SW 1271 (cell line): ENCODE measurements at regions not wholly inside any gene's neighbourhood (a gene's known extent, or its start where the extent isn't known, plus 50 kb on each side); places are given as distances from the start of the nearest gene placed in this dataset.
"Not testable (repeated sequence)": the region's sequence is repeated elsewhere in the genome, so short reads cannot be mapped to it uniquely, and the experiment has no call there.

Experiments
- DNase-seq, 2 experiments: peaks; one replicate each; lab custom pipeline; 2025; lab: John Stamatoyannopoulos, UW

DNA sequence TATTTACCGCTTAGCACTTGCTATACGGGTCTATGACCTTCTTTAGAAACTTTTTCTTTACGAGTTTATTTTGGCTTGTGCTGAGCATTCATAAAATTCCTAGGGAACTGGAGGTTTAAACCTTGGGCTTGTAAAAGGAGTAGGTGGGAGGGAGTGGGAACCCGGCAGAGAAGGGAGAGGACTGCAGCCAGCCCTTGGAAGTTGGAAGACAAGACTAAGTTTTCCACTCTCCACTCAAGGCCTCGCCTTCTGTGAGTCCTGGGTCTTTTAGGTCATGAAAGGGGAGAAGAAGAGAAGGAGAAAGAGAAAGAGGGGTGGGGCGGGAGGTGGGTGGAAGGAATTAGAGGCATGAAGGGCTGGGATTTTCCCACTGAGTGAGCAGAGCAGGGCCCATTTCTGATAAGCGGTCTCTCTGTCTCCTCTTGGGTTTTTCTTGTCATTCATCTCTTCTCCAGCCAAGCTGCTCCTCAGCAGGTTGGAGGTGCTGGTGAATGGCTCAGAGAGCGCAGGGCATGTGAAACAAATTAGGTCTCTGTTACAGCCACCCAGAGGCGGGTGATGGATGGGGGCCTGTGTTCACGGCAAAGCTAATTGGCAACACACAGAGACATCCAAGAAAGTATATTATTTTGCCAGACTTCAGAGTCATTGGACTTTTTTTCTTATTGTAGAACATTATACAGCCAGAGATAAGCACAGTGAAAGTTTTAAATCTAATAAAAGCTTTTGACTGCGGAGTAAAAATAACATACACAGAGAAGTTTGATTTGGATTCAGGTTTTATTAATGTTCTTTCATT lies 247.3 kb downstream of the FOXD2 start:
- DNase-seq: no peak

DNA sequence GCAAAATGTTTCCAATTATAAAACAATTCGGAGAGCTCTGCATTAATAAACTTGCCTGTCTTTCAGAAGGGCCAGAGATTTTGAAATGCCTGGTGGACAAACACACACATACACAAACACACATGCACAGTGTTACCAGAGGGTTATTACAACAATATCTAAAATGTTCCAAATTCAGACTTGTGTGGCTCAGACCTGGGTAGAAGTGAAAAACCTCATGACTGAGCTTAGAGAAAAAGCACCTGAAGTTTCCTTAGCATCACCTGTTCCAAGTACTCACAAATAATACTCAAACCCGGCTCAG lies 247.9 kb downstream of the FOXD2 start:
- DNase-seq: no peak

DNA sequence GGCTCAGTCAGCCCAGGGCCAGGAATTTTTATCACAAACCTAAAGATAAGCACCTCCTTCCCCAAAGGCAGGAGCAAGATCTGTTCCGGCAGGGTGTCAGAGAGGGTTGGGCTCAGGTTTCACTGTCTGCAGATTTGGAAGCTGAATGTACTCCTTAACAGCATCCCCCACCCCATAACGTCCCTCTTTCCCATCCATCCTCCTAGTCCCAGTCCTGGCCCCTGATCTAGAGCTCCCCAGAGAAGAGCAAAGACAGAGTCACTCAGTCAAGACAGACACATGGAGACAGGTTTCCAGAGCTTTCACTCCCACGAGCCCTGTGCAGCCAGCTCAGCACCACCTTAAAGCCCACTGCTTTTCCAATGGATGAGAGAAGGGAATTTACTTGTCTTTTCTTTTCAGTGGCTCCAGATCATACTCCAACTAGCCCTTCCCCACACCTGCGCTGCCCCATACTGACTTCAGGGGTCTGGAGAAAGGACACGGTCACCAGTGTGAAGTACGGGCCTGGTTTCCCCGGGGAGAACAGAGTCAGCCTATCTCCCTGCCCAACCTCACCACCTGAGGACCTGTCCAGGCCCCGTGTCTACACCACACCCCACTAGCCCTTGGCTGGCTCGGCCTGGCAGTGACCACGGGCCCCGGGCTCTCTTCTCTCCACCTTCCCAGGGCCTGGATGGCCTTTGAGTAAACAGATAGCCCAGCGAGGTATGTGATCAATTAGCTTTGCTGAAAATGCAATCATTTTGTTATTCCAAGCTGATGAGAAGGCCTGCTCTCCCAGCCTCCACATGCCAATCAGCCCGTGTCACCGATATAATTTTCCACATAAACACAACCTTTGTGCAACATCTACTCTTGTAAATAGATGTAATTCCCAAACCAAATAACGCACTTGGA lies 249.1 kb downstream of the FOXD2 start:
- DNase-seq: no peak

DNA sequence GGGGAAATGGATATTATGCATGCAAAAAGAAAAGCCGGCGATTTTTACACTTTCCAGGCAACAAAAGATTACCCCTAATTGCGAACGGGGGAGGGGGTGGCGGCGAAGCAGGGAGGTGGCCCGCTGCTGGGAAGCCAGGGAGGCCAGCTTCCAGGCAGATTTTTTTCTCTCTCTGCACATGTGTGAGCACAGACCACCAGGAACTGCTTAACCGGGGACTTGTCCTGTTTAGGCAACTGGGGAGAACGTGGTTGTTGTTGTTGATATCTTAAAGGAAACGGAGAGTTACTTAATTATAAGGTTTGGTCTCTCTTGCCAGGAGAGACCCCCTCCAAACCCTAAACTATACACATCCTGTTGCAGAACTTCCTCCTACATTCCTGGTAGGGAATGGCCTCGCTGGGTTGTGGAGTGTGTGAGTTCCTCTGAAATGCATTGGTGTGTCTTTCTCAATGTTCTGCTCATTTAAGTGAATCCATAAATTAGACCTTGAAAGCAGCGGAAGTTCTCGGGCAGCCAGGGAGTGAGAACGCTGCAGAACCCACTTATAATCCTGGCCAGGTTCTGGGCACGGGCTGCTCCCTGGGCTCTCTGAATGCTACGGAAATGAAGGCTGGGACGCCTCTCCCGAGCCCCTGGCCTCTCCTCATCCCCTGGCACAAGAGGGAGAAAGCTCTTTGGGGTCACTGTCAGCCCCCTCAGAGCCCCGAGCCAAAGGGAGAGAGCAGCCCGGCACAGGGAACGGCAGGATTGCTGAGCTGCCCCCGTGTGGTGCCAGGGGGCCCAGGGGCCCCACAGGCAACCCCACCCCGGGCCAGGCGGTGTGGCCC lies 250.0 kb downstream of the FOXD2 start:
- DNase-seq: no peak

DNA sequence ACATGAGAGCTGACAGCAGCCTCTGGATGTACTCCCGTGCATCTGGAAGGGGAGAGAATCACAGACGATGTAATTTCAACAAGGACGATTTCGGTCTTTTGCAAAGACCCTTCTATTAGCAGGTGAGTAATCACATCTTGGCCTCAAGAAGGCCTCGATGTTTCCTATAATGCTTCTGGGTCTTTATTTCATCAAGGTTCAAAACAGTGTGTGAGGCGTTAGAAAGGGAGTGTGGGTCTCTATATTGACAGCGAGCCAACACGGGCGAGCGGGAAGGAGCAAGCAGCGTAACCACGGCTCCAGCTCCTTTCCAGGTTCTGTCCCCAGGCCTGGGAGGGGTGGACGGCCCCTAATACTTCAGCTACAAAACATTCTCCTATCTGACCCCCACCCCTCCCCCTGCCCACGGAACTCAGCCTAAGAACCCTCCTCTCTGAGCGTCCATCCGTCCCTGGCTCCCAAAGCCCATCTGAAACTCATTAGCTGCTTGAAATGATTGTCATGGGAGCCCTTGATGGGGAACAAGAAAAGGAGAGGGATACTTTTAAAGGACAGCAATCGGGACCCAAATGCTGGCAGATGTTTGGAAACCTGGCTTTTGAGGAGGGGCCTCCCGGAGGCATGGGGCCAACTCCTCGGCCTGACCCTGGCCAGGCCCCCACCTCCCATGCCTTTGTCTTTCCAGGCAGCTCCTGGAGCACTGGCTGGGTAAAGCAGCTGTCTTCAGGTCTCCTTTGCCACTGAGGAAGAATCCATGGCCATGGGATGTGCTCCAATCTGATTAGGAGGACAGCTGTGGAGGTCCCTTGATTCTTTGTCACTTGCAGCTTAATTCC lies 250.8 kb downstream of the FOXD2 start:
- DNase-seq: no peak

DNA sequence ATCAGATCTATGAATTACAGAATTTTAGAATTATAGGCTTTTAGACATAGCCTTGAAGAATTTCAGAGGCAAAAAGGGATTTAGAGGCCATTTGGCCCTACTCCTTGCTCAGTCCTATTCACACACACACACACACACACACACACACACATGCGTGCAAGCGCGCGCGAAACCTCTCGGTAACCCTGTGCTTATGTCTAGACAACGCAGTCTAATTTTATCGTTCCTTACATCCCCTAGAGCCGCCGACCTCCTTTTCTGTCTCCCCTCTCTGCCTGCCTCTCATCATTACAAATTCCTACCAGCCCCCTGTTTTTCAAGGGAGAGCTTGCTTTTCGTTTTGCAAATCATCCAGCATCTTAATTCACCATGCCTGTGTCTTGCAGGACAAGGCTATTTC lies 252.1 kb downstream of the FOXD2 start:
- no peak for DNase-seq

DNA sequence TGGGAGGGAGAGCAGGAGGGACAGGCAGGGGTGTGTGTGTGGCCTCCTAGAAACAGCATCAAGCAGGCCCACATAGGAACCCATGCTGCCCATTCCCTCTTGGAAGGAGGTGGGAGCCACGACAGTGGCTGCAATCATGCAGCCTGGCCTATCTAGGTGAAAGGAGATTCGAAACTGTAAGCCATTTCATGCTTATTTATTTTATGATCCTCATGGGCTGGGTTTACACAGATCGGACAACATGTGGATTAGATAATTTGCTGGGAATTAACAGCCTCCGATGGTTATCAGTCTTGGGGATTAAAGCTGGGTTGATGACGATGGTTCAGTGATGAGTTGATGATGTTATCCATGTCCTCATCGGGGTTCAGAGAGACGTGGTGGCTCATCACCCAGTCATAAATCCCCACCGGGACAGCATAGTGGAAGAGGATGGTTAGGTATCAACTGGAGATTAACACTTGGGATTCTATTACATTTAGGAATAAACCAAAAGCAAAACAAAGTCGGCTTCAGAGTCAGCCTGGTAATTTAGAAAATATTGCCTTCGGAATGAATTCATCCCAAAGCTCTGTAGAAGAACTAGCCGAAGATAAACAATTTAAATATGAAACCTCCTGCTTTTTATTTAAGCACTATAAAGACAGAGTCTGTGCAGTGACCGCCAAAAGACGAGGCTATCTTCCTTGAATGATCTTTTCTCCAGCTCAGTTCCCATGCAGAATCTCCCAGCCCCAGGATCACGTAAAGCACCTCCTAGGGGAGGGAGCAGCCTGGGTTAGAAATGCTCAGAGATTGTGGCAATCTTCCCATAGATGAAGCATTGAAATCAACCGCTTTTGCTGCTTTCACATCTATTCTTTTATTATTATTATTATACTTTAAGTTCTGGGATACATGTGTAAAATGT lies 252.8 kb downstream of the FOXD2 start:
- no peak for DNase-seq

DNA sequence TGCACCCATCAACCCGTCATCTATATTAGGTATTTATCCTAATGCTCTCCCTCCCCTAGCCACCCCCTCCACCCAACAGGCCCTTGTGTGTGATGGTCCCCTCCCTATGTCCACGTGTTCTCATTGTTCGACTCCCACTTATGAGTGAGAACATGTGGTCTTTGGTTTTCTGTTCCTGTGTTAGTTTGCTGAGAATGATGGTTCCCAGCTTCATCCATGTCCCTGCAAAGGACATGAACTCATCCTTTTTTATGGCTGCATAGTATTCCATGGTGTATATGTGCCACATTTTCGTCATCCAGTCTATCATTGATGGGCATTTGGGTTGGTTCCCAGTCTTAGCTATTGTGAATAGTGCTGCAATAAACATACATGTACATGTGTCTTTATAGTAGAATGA lies 253.4 kb downstream of the FOXD2 start:
- DNase-seq: not testable (repeated sequence)

DNA sequence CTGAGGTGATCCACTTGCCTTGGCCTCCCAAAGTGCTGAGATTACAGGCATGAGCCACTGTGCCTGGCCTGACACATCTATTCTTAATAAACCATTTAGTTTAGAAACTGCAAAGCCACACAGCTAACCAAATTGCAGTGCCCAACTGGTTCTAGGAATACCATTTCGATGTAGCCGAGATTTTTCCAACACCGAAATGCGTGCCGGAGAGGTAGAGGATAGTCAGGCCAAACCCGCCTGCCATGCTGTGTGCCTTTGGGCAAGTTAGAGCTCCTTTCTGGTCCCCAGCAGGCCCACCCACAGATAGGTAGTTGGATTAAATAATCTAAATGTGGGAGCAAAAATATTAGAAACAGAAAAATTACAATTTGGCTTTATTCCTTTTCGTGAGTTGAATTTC lies 254.4 kb downstream of the FOXD2 start:
- DNase-seq: no peak

DNA sequence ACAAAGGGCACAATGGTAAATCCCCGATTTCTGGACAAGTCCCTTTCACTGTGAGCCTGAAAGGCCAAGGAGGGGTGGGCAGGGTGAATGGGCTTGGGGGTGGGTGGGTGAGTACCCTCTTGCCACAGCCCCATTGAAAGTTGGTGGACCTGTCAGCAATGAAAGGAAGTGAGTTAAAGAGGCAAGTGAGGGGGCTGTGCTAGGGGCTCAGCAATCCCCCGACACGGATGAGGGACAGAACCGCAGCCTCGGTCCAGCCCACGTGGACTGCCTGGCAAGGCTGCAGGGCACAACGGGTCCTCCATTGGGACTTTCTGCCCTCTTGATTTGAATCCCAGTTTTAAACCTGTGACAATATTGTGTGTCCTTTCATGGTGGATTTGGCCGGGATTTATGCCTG lies 255.3 kb downstream of the FOXD2 start:
- DNase-seq: no peak

DNA sequence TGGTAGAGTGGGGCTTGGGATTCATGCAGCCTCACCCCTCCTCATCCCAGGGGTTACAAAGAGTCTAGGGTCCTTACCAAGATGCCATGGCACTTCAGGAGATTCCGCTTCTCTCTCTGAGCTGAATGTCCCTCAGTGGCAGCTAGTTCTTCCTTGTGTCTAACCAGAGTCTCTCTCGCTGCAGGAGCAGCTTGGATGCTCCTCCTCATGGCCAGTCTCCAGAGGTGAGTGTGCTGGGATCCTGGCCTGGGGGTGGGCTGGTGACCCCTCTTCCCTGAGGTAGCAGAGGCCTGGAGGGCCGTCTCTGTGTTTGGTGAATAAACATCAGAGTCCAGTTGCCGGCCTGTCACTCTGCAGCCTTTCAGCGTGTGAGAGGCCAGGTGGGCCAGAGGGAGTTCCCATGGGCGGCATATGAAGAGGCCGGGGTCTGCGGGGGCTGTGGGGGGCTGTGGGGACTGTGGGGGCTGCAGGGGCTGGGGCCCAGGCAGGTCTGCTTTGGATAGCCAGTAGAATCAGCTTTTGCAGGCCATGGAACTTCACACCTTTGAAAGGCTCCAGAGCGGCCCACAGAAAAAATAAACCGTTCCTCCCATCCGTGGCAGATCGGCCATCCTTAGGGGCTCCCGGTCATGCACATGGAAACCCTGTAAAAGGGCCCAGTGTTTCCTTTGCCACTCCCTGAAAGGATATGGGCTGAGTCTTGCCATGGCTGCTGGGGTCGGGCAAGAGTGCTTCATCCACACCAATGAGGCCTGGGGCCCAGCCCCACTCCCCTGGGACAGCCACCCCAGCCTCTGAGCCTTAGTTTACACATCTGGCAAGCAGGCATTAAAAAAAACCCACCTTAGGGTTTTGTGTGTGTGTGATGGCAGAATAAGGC lies 256.4 kb downstream of the FOXD2 start:
- no peak for DNase-seq

DNA sequence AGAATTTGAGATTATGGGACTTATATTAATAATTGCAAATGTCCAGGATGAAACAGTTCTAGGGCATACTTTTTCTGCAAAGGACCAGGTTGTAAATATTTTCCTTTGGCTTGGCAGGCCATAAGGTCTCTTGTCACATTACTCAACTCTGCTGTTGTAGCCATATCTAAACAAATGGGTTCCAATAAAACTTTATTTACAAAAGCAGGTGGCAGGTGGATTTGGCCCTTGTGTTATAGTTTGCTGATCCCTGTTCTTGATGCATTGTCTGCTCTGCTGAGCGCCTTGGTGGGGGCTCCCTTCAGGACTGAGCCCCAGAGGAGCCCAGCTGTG lies 258.5 kb downstream of the FOXD2 start:
- no peak for DNase-seq

DNA sequence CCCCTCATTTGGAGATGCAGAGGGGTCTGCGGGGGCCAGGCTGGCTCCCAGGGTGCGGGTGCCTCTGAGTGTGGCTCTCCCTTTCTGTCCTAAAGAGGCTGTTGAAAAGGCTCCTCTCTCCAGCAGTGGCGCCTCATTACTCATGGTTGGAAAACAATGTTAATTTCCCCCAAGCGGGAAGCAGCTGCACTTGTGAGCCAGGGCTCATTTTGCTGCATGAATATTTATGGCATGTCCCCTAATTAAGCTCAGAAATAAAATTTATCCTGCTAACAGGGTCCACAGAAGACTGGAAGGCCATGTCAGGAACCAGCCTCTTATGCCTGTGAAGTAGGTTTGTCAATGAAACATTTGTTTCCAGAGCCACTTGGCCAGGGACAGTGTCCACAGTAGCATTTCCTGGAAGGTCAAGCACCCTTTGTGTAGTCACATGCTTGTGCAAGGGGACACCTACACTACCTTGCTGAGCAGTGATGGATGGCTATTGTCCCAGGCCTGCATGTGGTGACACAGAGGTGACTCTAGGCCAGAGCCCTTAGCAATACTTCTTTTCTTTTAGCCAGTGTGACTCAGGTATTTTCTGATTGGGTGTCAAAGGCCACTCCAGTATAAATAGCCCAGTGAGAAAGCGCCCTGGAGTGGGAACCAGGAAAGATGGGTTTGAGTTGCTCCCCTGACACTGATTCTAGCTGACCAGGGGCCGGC lies 259.0 kb downstream of the FOXD2 start:
- no peak for DNase-seq

DNA sequence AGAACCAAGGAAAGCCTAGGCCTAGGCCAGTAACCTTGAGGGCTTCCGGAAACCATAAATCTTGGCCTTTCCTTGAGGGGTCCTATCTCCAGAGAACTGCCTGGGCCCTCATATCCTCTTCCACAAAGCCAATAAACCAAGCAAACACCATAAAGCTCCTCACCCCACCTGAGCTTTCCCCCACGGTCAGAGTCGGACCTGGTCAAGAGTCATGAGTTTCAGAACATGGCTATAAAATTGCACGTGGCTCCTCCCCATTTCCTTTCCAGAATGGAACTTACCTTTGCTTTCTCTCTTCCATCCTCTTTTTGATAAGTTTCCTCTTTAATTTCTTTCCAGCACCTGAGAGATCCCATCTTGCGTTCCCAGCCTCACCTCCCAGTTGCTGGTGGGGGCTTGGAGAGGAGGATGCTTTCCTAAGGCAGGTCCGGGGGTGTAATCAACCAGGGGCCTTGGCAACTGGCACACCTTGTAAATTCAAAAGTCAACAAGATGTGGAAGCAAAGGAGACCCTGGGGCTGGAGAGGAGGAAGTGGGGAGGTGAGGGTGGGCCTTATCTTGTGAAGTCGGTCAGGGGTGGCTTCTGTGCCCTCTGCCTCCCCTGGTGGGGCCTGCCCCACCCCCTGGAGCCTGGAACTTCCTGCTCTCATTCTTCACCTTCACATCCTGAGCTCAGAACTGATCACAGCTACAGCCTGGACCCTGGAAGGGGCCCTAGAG lies 259.9 kb downstream of the FOXD2 start:
- DNase-seq: no peak

DNA sequence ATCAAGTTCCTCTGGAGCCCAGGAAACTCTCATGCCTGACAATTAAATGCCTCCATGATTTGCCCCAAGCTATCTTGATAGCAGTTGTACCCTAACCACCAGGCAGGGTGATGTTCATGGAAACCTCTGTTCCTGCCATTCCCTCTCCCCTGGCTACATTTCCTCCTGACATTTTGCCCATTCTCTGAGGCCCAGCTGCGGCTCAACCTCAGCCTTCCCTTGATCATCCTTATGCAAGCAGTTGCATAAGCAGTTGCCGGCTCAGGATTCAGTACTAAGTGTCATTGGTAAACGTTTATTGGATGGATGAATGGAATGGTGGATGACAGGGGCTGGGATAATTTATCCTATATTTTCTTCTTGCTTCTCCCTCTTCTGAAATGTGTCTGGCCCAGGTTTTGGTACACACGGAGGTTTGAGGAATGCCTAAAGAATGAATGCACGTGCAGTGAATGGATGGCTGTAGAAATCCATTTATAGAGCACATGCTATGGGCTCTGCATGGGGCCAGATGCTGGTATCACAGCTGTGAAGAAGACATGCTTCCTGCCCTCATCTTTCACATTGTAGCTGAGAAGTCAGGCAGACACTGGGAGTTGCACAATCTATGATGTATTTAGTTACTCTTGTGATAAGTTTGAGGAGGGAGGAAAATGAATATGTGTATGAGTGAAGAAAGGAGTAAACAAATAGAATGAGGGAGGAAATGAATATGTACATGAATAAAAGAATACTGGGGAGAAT lies 261.8 kb downstream of the FOXD2 start:
- DNase-seq: no peak

DNA sequence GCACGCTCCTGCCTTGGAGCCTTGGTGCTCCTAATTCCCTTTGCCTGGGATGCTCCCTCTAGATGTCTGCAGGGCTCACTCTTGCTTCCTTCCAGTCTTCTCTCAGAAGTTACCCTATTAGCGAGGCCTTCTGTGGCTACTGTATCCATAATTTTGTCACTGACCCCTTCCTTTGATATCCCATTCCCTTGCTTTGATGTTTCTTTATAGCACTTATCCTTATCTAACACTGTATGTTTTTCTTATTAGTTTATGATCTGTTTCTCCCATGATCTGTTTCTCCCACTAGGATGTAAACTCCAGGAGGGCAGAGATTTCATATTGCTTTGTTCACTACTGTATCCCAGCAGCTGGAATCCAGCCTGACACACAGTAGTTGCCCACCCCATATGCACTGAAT lies 263.4 kb downstream of the FOXD2 start:
- DNase-seq: no peak

DNA sequence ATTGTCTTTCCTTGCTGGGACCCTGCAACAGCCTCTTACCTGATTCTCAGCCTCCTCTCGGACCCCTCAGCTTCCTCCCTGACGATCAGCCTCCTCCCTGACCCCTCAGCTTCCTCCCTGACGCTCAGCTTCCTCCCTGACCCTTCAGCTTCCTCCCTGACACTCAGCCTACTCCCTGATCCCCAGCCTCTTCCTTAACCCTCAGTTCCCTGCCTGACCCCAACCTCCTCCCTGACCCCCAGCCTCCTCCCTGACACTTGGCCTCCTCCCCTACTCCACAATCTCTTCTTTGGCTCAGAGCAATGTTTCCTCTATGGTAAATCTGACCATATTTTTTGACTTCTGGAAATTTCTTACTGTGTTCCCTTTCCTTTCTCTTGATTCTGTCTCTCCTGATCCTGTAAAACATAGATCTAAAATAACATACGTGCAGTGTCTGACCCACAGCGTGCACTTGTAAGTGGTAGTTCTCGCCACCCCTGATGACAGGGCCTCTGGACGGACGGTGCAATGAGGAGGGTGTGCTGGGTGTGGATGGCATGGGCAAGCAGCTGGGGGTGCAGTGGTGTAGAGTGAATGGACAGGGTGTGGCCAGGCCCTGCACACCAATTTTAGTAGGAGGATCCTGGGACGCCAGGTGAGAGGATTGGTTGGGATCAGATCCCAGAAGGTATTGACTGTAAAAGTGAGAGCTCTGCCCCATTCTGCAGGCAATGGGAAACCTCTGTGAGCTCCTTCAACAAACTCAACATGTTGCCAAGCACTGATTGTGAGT lies 264.1 kb downstream of the FOXD2 start:
- DNase-seq: no peak
